Calu3 (cell line): ENCODE measurements at regions not wholly inside any gene's neighbourhood (a gene's known extent, or its start where the extent isn't known, plus 50 kb on each side); places are given as distances from the start of the nearest gene placed in this dataset.

ENCODE experiments used
- BruUV-seq: library from RNA; stranded (reverse); fragments of 400-500 nt; replicated peaks from 2 replicates; lab custom pipeline; 2021; lab: Mats Ljungman, UMichigan
- CTCF ChIA-PET: fragments of 300-600 bp; sonication (Branson Sonifier 250); formaldehyde crosslinking; loops from one replicate; lab custom pipeline; 2022; ENCODE audit warnings: antibody characterized with exemption; lab: Charles Lee
- DNase-seq: peaks from one replicate; pipeline ENCODE4 v3.0.0; 2022
- H3K27ac Mint-ChIP-seq: one replicate; pipeline ENCODE4 v1.8.0; 2022; ENCODE audit warnings: mixed read lengths; ENCODE audit not compliant: unreplicated experiment
- H3K27me3 Mint-ChIP-seq: one replicate; pipeline ENCODE4 v1.8.0; 2022; ENCODE audit warnings: mixed read lengths; ENCODE audit not compliant: unreplicated experiment
- H3K36me3 Mint-ChIP-seq: one replicate; pipeline ENCODE4 v1.8.0; 2022; ENCODE audit warnings: mild to moderate bottlenecking, moderate library complexity, mixed read lengths; ENCODE audit not compliant: insufficient read depth, unreplicated experiment
- H3K4me1 Mint-ChIP-seq: one replicate; pipeline ENCODE4 v1.8.0; 2022; ENCODE audit warnings: mild to moderate bottlenecking, low read depth, mixed read lengths; ENCODE audit not compliant: unreplicated experiment
- H3K4me3 Mint-ChIP-seq: one replicate; pipeline ENCODE4 v1.8.0; 2022; ENCODE audit warnings: mild to moderate bottlenecking, low read depth, moderate library complexity, mixed read lengths; ENCODE audit not compliant: unreplicated experiment
- H3K9me3 Mint-ChIP-seq: one replicate; pipeline ENCODE4 v1.8.0; 2022; ENCODE audit warnings: low read depth, mixed read lengths; ENCODE audit not compliant: unreplicated experiment
- intact Hi-C: fragments of 100-400 bp; cut with micrococcal nuclease; formaldehyde crosslinking; loops from one replicate; pipeline ENCODE4 v1.10.0; 2022; ENCODE audit not compliant: unreplicated experiment
- TF ChIP-seq, protein P1 (sequence below): fragments of 200-600 bp; IDR thresholded peaks from one replicate; pipeline ENCODE4 v1.8.0; 2022; ENCODE audit warnings: antibody characterized with exemption; ENCODE audit not compliant: unreplicated experiment

DNA sequence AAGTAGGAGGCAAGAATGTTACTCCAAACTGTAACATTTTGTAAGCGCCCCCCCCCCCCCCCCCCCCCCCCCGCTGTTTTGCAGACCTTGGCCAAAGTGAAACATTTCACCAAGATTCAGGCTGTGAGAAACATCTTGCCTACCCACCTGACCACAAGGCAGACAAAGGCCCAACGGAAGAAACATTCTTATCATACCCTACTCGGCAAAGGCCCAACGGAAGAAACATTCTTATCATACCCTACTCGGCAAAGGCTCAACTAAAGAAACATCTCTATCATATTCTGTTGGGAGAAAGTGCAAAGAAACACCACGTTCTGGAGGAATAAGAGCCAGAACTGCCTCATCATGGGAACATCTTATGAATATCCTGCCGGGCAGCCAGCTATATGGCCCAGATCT lies 117.1 kb downstream of the JRKL start:
- no peak for DNase-seq
- intact Hi-C loops: no loop called here
- no peaks in the 10 kb centered on the region for H3K27me3 Mint-ChIP-seq
- CTCF ChIA-PET: no interaction called here
- TF ChIP-seq, protein P1, sequence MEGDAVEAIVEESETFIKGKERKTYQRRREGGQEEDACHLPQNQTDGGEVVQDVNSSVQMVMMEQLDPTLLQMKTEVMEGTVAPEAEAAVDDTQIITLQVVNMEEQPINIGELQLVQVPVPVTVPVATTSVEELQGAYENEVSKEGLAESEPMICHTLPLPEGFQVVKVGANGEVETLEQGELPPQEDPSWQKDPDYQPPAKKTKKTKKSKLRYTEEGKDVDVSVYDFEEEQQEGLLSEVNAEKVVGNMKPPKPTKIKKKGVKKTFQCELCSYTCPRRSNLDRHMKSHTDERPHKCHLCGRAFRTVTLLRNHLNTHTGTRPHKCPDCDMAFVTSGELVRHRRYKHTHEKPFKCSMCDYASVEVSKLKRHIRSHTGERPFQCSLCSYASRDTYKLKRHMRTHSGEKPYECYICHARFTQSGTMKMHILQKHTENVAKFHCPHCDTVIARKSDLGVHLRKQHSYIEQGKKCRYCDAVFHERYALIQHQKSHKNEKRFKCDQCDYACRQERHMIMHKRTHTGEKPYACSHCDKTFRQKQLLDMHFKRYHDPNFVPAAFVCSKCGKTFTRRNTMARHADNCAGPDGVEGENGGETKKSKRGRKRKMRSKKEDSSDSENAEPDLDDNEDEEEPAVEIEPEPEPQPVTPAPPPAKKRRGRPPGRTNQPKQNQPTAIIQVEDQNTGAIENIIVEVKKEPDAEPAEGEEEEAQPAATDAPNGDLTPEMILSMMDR: no peak
- no TSS peak for BruUV-seq
- no peak overlapping the region for H3K27ac Mint-ChIP-seq
- H3K9me3 Mint-ChIP-seq: no peaks in the 10 kb centered on the region
- H3K4me1 Mint-ChIP-seq: no peaks in the 10 kb centered on the region
- H3K4me3 Mint-ChIP-seq: no peak overlapping the region
- H3K36me3 Mint-ChIP-seq: no peaks in the 10 kb centered on the region

DNA sequence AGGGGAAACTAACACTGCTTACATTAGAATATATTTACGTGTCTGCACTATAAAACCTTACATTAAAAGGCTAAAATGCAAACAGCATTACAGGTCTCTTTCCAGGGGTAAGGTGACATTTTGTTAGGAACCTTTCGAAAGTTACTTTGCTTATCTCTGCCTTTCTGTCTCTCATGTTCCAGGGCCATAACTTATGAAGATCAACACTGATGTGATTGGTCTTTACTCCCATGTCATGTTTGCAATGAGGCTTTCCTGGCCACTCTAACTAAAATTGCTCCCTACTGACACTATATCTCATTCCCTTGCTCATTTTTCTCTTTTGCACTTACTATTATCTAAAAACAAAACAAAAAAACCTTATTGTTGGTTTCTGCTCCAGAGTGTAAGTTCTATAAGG lies 119.0 kb downstream of the JRKL start:
- Mint-ChIP-seq H3K4me1 (no peaks in the 10 kb centered on the region), H3K36me3 (no peaks in the 10 kb centered on the region), H3K27ac (no peak overlapping the region), H3K4me3 (no peak overlapping the region), H3K27me3 (no peaks in the 10 kb centered on the region), H3K9me3 (no peaks in the 10 kb centered on the region)
- CTCF ChIA-PET: no interaction called here
- TF ChIP-seq, protein P1: no peak
- intact Hi-C loops: no loop called here
- DNase-seq: no peak
- BruUV-seq: no TSS peak

DNA sequence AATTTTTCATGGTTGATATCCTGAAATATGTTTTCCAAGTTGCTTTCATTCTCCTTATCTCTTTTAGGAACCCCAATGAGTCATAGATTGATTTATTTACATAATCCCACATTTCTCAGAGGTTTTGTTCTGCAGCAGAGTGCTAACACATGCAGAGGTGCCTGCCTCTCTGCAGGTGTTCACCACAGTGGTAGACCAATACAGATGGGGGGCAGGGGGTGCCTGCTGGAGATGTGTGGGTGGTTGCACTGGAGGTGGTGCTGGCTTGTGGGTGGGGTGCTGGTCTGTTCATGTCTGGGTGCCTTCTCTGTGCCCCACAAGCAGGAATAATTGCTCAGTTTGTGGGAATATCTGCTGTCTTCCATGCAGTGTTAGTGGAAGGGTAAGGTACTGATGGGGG lies 131.1 kb downstream of the JRKL start:
- Mint-ChIP-seq H3K36me3 (no peaks in the 10 kb centered on the region), H3K27ac (no peak overlapping the region), H3K27me3 (peaks cover 29% of the 10 kb centered on the region), H3K4me1 (no peaks in the 10 kb centered on the region), H3K4me3 (no peak overlapping the region), H3K9me3 (no peaks in the 10 kb centered on the region)
- BruUV-seq: no TSS peak
- intact Hi-C loops: no loop called here
- TF ChIP-seq, protein P1: no peak
- CTCF ChIA-PET: no interaction called here
- no peak for DNase-seq

DNA sequence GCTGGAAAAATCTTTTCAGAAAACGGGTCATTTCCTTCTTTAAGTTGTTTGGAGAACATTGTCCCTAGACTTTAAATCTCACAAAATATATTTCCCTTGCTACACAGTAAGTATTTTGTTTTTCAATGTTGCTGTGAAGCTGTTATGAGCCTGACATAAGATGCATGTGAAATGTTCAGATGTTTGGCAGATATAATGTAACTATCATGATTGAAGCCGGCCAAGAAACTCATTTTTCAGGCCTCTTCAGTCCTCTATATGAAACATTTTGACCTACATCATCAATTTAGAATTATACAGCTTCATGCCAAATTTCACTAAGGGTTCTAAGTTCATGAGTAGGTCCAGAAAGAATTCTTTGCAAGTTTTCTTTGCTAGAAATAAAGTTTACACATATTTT lies 133.8 kb downstream of the JRKL start:
- H3K9me3 Mint-ChIP-seq: no peaks in the 10 kb centered on the region
- CTCF ChIA-PET: no interaction called here
- no peak for DNase-seq
- TF ChIP-seq, protein P1: no peak
- no peak overlapping the region for H3K4me3 Mint-ChIP-seq
- H3K27ac Mint-ChIP-seq: no peak overlapping the region
- no peaks in the 10 kb centered on the region for H3K4me1 Mint-ChIP-seq
- intact Hi-C loops: no loop called here
- no peaks in the 10 kb centered on the region for H3K36me3 Mint-ChIP-seq
- peaks cover 26% of the 10 kb centered on the region for H3K27me3 Mint-ChIP-seq
- BruUV-seq: no TSS peak
